GM19397 (cell line): ENCODE measurements at regions not wholly inside any gene's neighbourhood (a gene's known extent, or its start where the extent isn't known, plus 50 kb on each side); places are given as distances from the start of the nearest gene placed in this dataset.

Source experiments
- ATAC-seq: cut with Tn5 transposase; IDR thresholded peaks from one replicate; pipeline ENCODE4 v1.9.1; 2021; ENCODE audit warnings: mild to moderate bottlenecking, moderate library complexity; ENCODE audit not compliant: unreplicated experiment

DNA sequence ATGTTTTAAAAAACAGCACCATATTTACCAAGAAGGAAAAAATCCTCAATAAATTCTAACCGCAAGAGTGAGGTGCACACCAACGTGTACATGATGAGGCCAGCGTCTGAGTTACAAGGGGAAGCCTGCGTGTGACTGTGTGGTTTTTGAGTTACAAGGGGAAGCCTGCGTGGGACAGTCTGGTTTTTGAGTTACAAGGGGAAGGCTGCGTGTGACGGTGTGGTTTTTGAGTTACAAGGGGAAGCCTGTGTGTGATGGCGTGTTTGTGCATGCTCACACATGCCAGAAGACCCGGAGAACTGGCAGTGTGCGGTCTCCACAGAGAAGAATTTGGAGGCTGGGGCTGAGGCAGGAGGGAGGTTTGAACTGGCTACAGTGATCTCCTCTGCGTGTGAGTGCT lies 1376.4 kb downstream of the TBC1D22A start:
- no peak for ATAC-seq

DNA sequence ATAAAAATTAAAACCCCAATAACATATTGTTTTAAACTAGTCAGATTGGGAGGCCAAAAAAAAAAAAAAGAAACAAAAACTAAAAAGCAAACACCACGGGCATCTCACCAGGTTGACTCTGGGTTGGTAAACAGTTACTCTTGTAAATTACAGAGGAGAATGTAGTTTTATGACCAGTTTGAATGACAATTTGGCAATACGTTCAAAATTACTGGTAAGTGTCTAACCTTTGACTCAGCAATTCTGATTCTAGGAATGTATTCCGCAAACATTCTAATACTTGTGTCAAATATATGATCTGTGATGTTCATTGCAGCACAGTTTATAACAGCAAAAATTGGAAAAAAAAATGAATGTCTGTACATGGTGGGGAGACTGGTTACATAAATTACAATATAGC lies 1376.0 kb downstream of the TBC1D22A start:
- no peak for ATAC-seq

DNA sequence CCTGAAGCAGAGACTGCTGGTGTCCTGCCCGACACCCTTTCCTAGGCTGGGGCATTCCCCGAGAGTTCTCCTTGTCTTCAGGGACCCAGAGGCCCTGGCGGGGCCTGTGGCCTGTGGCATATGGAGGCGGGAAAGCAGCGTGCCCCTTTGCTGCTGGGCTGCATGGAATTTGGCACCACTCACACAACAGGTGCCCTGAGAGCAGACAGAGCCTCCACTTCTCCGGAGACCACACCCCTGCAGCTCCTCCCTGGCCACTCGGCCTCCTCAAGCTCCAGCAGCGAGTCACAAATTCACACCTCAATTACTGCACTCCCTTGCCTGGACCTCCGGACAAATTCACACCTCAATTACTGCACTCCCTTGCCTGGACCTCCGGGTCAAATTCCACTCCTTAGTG lies 1375.2 kb downstream of the TBC1D22A start:
- no peak for ATAC-seq

DNA sequence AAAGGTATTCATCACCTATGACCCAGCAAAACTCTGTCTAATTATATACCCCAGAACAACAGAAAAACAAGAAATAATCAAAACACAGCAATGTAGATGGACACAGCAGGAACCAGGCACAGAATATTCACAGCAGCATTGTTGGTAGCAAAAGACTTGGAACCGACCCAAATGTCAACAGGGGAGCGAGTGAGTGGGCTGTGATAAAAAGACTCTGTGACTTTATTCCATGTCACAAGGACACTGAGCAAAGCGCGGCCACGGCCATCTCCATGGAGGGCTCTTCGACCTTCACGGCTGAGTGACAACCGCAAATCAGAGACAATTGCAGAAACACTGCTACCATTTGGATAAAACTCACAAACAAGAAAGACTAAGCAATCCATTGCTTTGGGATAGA lies 1373.1 kb downstream of the TBC1D22A start:
- ATAC-seq = no peak

DNA sequence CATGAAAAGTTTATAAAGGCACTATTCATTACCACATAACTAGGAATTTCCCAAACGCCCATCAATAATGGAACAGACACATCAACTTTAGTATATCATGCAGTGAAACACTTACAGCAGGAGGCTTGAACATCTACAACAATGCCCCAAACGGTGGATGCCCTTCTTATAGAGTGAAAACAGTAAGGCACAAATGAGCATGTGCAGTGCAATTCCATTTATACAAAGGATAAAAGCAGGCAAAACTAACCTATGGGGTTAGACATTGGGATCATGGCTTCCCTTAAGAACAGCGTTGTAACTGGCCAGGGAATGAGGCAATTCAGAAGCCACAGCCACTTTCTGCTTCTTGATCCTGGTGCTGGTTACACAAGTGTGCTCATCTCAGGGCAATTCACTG lies 1363.0 kb downstream of the TBC1D22A start:
- no peak for ATAC-seq

DNA sequence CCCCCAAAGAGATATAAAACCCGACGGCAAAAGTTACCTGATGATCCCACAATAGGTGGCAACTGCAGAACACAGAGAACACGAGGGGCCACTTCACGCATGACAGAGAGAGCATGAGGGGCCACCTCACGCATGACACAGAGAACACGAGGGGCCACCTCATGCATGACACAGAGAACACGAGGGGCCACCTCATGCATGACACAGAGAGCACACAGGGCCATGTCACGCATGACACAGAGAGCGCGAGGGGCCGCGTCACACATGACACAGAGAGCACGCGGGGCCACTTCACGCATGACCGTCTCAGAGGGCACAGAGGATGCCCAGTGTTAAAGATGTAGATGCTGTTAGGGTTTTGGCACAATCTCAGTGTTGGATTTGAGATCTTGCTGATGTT lies 1359.5 kb downstream of the TBC1D22A start:
- ATAC-seq = no peak

DNA sequence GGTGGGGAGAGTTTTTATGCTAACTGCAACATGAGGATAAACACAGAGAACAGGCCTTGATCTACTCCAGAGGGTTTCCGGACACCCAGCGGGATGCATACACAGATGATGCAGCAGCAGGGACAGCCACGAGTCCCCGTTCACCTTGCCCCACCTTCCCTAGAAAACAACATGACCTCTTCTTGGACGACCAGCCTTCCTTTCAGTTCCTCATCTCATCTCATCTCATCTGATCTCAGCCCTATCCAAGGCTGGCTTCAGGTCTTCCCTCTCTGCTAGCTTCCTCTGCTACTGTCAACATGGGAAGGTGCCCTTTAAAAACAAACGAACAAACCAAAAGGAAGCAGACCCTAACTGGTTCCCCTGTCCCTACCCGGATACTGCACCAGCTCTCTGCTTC lies 1356.2 kb downstream of the TBC1D22A start:
- no peak for ATAC-seq

DNA sequence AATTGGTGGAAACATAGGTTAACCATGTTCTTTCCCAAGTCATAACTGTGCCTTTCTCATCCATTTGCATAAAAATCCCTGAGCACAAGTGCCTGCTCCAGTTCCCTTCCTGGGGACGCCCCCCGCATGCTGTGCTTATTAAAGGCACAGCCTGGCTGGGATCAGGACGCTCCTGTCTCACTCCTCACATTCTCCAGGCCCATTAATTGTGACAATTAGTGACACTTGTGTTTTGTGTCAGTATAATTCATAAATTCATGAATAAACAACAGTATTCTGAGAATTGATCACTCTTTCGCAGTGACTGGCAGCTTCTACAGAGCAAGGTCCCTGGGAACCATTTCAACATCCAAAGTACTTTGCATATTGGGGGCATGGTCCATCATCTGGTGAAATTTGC lies 1354.4 kb downstream of the TBC1D22A start:
- no peak for ATAC-seq

DNA sequence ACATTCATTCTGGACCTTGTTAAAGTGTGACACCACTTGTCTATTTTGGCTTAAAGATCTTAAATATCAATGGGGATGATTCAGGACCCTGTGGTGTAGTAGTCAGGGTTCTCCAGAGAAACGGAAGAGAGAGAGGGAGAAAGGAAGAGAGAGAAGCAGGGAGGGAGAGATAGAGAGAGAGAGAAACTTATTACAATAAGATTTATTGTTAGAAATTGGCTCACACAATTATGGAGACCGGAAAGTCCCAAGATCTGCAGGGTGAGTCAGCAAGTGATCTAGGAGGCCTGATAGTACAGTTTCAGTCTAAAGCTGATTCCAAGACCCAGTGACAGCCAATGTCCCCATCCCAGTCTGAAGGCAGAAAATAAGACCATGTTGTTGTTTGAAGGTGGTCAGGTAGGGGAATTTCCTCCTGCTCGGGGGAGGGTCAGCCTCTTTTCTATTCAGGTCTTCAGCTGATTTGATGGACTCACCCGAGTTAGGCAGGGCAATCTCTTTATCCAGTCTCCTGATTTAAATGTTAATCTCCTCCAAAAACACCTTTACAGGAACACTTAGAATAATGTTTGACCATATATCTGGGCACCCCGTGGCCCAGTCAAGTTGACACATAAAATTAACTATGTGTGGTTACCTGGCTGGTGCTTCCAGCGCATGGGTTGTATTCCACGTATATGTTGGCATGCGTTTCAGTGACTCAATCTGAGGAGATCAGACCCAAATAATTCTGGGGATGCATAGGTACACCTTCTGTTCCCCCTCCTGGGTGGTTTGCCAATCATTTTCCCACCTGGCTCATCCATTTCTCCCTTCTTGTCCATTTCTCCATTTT lies 1350.5 kb downstream of the TBC1D22A start:
- ATAC-seq = no peak

DNA sequence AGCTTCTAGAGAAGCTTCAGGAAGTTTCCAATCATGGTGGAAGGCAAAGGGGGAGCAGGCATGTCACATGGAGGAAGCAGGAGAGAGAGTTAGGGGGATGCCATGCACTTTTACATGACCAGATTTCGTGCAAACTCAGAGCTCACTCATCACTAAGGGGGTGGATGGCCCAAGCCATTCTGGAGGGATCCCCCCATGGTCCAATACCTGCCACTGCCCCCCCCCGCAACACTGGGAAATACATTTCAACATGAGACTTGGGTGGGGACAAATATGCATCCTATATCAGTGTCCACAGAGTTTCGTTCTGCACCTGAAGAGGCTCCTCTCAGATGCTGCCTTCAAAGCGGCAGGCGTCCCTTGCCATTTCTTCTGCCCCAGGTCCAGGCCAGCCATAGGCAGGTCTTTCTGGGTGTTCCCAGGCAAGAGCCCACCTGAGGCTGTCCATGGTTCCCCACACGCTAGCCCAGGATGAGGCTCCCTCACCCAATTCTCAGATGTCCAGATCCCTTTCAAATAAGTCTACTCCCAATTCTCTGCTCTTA lies 1344.3 kb downstream of the TBC1D22A start:
- no peak for ATAC-seq

DNA sequence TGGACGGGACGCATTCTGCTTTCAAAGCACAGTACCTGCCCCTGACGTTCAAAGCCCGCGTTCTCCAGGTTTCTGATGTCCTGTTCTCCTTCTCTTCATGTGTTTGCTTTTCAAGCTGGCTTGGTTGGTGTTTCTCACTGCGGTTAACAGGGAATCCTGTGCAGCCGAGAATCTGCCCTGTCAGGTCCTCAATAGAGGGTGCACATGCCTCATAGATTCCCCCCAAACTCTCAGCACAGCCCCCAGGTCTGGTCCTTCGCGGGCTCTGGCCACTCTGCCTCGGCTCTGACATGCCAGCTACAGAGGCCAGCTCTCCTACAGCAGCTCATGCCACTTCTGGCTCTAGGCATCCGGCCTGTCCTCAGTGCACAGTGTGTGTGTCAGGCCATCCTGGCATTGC lies 1343.8 kb downstream of the TBC1D22A start:
- no peak for ATAC-seq

DNA sequence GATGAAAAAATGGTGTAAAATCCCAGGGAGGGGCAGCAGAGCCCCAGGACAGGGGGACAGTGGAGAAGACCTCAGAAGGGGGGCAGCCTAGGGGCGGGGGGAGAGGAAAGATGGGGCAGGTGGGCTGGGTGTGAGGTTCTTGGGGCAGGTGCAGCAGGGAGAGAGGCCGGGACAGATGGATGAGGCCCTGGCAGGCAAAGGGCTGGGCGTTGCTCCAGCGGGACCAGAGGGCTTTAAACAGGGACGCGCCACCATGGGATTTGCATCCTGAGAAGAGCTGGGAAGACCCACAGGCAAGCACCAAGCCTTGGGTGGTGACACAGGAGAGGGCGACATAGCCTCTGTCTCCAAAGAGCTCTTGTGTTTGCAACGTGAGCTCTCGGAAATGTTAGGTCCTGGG lies 1342.8 kb downstream of the TBC1D22A start:
- no peak for ATAC-seq

DNA sequence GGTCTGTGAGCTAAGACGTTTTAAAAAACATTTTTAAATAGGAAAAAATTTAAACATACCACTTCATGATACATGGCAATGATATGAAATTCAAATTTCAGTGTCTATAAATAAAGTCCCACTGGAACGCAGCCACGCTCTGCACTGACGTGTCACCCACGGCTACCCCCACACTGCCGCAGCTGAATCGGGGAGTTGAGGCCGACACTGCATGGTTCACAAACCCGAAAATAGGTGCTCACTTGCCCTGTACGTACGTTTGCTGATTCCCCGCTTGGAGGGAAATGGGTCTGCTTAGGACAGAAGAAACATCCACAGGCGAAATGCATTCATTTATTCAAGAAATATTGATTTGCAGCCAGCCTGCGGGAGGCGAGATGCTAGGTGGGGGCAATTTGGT lies 1342.3 kb downstream of the TBC1D22A start:
- ATAC-seq = no peak

DNA sequence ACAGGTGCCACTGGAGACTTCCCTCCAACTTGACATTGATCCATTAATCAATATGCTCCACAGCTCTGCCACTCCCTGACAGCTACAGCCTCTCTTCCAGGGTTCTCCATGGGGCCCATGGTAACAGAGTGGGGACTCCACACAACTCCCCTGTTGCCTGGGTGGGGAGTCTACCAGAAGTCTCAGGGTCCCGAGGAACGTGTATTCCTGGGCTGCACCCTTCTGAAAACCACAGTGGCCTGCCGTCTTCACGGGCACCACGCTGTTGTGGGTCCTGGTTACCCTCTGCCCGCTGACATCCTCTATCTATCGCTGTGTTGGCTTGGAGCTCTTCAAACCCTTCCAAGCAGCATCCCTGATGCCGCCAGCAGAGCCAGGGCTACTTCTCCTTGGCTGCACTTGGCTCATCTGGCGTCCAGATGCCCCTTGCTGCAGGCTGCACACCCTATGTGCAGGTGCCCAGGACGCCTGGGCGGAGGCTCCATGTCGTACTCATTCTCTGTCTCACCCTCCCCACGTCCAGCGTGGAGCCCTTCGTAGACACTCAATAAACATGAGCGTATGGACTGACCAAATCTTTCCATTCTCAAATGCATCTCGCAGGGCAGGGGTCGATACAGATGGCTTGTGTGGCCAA lies 1341.8 kb downstream of the TBC1D22A start:
- no peak for ATAC-seq

DNA sequence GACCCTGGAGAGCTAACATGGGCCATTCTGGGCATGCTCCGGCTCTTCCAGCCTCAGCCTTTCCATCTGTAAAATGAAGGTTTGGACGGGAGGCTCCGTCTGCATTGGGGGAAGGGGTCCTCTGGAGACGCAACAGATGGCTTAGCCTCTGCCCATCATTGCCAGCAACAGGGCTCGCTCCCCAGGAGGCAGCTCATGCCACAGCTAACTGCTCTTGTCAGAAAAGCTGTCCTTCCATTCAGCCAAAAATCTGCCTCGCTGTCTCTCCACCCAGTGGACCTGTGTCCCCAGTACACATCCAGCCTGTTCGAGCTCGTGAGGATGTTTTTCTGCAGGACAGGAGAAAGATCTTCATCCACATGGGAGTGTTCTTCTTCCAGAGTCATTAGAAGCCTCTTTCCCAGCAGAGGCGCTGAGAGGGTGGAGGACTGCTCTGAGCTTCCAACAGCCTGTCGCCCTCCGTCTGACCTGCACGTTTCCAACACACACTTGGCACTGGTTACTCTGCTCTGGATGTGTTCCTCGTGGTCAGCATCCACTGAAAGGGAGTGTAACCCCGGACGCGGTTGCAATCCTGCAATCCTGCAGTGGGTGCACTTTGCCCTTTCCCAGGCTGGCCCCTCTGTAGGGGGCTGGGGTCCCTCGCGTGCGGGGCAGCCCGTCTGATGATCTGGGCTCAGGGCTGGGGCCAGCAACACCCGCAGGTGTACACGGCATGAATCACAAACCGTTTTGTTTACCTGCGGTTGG lies 1340.9 kb downstream of the TBC1D22A start:
- ATAC-seq = no peak

DNA sequence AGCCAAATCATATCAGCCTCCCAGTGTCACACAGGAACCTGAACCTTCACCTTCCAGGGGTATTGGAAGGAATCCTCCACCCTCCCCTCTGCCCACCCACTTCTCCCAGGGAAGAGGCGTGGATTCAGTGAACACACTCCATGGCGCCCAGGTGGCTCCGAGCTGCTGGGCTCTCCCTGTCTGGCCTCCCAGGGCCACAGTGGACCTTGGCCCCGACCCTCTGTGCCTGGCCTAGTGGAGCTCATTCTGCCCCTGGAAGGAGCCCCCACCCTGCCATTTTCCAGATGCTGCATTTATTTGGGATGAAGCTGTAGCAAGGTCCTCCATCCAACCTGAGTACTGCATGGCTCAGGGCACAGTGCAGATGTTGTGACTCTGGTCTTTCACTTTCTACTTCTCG lies 1340.1 kb downstream of the TBC1D22A start:
- no peak for ATAC-seq

DNA sequence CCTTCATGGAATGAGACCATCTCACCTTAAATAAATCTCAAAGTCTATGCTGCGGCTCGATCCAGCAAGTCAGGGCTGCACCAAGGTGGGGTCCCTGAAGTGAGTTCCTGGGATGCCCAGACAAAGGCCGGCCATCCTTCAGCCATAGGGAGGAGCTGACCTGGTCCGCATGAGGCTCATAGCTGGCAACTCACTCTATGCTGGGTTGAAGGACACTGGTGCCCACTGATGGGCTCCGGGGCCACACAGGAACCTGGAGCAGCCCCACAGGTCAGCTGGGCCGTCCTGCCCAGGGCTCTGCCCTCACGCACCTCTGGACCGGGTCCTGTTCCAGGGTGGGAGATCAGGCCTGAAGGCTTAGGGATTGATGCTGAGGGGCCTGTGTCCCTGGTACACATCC lies 1339.3 kb downstream of the TBC1D22A start:
- ATAC-seq = no peak

DNA sequence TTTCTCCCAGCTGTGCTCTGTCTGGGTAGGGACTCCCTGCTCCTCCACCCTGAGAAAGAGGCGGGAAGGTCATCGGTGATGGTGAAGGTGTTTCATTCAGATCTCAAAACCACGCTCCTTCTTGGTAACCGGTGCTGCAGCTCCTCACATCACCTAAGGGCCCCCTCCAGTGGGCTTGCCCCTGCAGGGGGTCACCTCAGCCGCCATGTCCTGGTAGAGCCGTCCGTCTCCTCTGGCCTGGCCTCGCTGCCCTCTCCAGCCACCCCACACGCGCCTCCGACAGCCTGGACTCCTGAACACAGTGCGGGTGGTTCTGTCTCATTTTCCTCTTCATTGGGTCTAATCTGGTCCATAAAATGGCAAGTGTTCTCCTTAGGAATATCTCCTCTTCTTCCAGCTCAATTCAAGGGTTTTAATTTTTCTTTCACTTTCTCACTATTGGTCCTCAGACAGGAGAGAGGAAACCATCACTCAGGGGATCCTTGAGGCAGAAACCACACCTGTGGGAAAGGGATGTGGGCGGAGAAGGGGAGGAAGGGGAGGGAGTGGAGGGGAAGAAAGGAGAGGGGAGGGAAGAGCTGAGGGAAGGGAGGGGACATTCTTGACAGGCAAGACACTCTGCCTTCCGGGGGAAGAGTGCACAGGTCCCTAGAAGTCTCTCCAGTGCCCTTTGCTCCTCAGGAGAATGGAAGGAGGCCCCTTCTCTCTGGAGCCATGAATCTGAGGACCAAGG lies 1338.4 kb downstream of the TBC1D22A start:
- ATAC-seq = no peak

DNA sequence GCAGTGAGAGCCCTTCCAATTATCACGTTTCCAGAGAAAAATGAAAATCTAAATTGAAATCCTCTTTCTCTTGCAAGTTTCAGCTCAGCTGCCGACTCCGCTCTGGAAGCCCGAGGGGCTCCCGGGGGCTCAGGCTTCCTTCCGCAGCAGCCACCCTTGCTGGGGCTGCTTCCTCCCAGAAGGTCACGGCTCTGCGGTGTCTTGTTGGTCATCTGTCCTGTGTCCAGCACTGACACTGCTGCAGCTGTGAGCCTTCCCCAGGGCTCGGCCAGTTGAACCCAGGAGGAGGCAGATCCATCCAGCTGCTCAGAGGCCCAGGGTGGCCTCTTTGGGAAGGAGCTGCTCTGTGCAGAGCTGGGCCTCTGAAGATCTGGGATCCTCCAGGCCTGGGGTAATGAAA lies 1337.2 kb downstream of the TBC1D22A start:
- ATAC-seq = no peak

DNA sequence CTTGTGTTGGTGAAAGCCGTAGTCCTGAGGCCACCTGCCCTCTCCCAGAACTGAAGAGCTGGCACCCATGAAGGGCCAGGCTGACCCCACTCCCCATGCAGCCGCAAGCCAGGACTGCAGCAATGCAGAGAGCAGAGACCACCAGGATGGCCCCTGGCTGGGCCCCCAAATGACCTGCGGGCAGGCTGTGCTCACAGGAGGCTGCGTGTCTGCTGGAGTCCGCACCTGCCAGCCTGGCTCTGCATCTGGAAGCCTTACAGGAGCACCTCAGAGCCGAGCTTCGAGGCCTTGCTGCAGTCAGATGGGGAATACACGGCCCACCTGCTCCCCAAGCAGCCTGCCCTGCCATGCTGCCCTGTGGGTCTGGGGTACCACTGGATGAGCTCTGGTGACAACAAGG lies 1336.8 kb downstream of the TBC1D22A start:
- ATAC-seq = no peak

DNA sequence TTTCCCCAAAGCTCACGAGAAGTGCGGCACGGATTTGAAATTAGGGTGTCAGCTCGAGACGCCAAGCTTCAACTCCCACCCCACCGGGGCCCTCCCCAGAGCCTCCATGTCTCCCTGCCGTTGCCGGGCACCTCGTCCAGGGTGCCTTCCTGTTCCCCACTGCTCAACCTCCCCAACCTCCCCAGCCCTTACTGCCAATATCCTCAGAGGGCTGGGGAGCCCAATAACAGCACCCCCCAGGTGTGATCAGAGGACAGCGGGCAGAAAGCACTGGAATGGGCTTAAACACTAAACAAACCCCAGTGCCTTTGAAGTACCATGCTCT lies 1336.4 kb downstream of the TBC1D22A start:
- no peak for ATAC-seq
